Prostate gland (tissue), 2 donors: ENCODE measurements at regions not wholly inside any gene's neighbourhood (a gene's known extent, or its start where the extent isn't known, plus 50 kb on each side); places are given as distances from the start of the nearest gene placed in this dataset.

Experiments used
- CTCF ChIP-seq, 4 experiments: fragments of 200-600 bp in 2 of 4; fragments of 450-650 bp in 2 of 4; sonication (generic) in 2 of 4; IDR thresholded peaks; 1 replicate in 3 of 4; 2 replicates in 1 of 4; pipeline ENCODE4 v1.5.1; 2016 to 2019; ENCODE audit warnings: antibody characterized with exemption in 4 of 4, mild to moderate bottlenecking in 2 of 4, moderate library complexity in 2 of 4
- POLR2A ChIP-seq: fragments of 450-650 bp; IDR thresholded peaks from one replicate; pipeline ENCODE4 v1.6.1; 2016; ENCODE audit warnings: antibody characterized with exemption, mild to moderate bottlenecking

DNA sequence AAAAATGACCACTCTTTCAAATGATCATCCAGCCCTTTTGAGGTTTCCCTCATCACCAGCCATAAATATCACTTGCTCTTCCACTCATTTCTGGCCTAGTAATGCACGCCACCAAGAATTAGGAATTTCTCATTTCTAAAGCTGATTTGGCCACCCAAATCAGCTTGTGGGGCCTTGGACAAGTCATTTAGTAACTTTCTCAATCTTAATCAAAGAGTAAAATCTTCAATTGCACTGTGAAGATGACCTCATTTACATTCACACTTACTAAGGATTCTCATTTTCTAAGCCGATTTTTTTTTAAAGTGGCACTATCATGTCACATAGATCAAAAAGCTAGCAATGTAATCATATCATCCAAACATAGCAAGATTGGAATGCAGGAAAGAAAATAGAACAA is 150.0 kb upstream of the HHIP start:
- TF ChIP-seq CTCF (IDR thresholded peaks at IDR 0.05) (no peak), POLR2A (no peak)
